ENCODE measurements at regions not wholly inside any gene's neighbourhood (a gene's known extent, or its start where the extent isn't known, plus 50 kb on each side); places are given as distances from the start of the nearest gene placed in this dataset.

- Histone ChIP-seq H3K9ac (ENCODE audit: low read length) (no peak overlapping the region), H3K9me2 (ENCODE audit: low read depth, low read length) (no peaks in the 10 kb centered on the region), H3K36me3 (ENCODE audit: insufficient read depth, low read length) (no peaks in the 10 kb centered on the region), H3K4me1 (ENCODE audit: insufficient read depth, low read length, severe bottlenecking) (no peaks in the 10 kb centered on the region), H3K4me3 (ENCODE audit: low read depth, low read length, poor library complexity, severe bottlenecking) (no peak overlapping the region), H3K4me2 (ENCODE audit: low read length) (no peak overlapping the region), H4K20me1 (ENCODE audit: insufficient read depth, low read length) (no peaks in the 10 kb centered on the region), H3F3A (ENCODE audit: insufficient read depth, low read length) (no peaks in the 10 kb centered on the region), H3K79me2 (ENCODE audit: insufficient read depth, low read length) (no peaks in the 10 kb centered on the region), H3K27me3 (ENCODE audit: insufficient read depth, low read length) (no peaks in the 10 kb centered on the region), H2AFZ (ENCODE audit: low read length) (no peak overlapping the region), H3K9me3 (ENCODE audit: low read length) (no peaks in the 10 kb centered on the region), H3K27ac (ENCODE audit: low read depth, low read length, poor library complexity, severe bottlenecking) (no peak overlapping the region)
- TF ChIP-seq CTCF (IDR thresholded peaks at IDR 0.05; ENCODE audit: low read length) (no peak), EZH2 (IDR thresholded peaks at IDR 0.05; ENCODE audit: borderline replicate concordance, low read length) (no peak)
These were observed 234.3 kb upstream of the CD96 start for GRCh38 chr3:111307676-111308075.

GRCh38 chr3:111311126-111311525 is 230.9 kb upstream of the CD96 start:
- Histone ChIP-seq H3K27me3 (ENCODE audit: insufficient read depth, low read length) (no peaks in the 10 kb centered on the region), H4K20me1 (ENCODE audit: insufficient read depth, low read length) (no peaks in the 10 kb centered on the region), H2AFZ (ENCODE audit: low read length) (no peak overlapping the region), H3K36me3 (ENCODE audit: insufficient read depth, low read length) (no peaks in the 10 kb centered on the region), H3K4me3 (ENCODE audit: low read depth, low read length, poor library complexity, severe bottlenecking) (no peak overlapping the region), H3K4me1 (ENCODE audit: insufficient read depth, low read length, severe bottlenecking) (no peaks in the 10 kb centered on the region), H3K9ac (ENCODE audit: low read length) (no peak overlapping the region), H3F3A (ENCODE audit: insufficient read depth, low read length) (no peaks in the 10 kb centered on the region), H3K79me2 (ENCODE audit: insufficient read depth, low read length) (no peaks in the 10 kb centered on the region), H3K27ac (ENCODE audit: low read depth, low read length, poor library complexity, severe bottlenecking) (no peak overlapping the region), H3K4me2 (ENCODE audit: low read length) (no peak overlapping the region), H3K9me3 (ENCODE audit: low read length) (no peaks in the 10 kb centered on the region), H3K9me2 (ENCODE audit: low read depth, low read length) (no peaks in the 10 kb centered on the region)
- no peak for TF ChIP-seq EZH2 (IDR thresholded peaks at IDR 0.05; ENCODE audit: borderline replicate concordance, low read length)

- Histone ChIP-seq H3K27ac (ENCODE audit: low read depth, low read length, poor library complexity, severe bottlenecking) (no peak overlapping the region), H3F3A (ENCODE audit: insufficient read depth, low read length) (no peaks in the 10 kb centered on the region), H3K36me3 (ENCODE audit: insufficient read depth, low read length) (no peaks in the 10 kb centered on the region), H2AFZ (ENCODE audit: low read length) (no peak overlapping the region), H3K79me2 (ENCODE audit: insufficient read depth, low read length) (no peaks in the 10 kb centered on the region), H3K9ac (ENCODE audit: low read length) (no peak overlapping the region), H3K9me3 (ENCODE audit: low read length) (no peaks in the 10 kb centered on the region), H3K27me3 (ENCODE audit: insufficient read depth, low read length) (no peaks in the 10 kb centered on the region), H3K9me2 (ENCODE audit: low read depth, low read length) (no peaks in the 10 kb centered on the region), H3K4me3 (ENCODE audit: low read depth, low read length, poor library complexity, severe bottlenecking) (no peak overlapping the region), H4K20me1 (ENCODE audit: insufficient read depth, low read length) (no peaks in the 10 kb centered on the region), H3K4me1 (ENCODE audit: insufficient read depth, low read length, severe bottlenecking) (no peaks in the 10 kb centered on the region), H3K4me2 (ENCODE audit: low read length) (no peak overlapping the region)
- TF ChIP-seq CTCF (IDR thresholded peaks at IDR 0.05; ENCODE audit: low read length) (no peak), EZH2 (IDR thresholded peaks at IDR 0.05; ENCODE audit: borderline replicate concordance, low read length) (no peak)
These were observed 230.2 kb upstream of the CD96 start for GRCh38 chr3:111311709-111312235.

- Histone ChIP-seq H3K36me3 (ENCODE audit: insufficient read depth, low read length) (no peaks in the 10 kb centered on the region), H2AFZ (ENCODE audit: low read length) (no peak overlapping the region), H3K79me2 (ENCODE audit: insufficient read depth, low read length) (no peaks in the 10 kb centered on the region), H3F3A (ENCODE audit: insufficient read depth, low read length) (no peaks in the 10 kb centered on the region), H3K4me1 (ENCODE audit: insufficient read depth, low read length, severe bottlenecking) (no peaks in the 10 kb centered on the region), H3K27me3 (ENCODE audit: insufficient read depth, low read length) (no peaks in the 10 kb centered on the region), H3K27ac (ENCODE audit: low read depth, low read length, poor library complexity, severe bottlenecking) (no peak overlapping the region), H3K9me3 (ENCODE audit: low read length) (no peaks in the 10 kb centered on the region), H3K4me2 (ENCODE audit: low read length) (no peak overlapping the region), H3K9ac (ENCODE audit: low read length) (no peak overlapping the region), H4K20me1 (ENCODE audit: insufficient read depth, low read length) (no peaks in the 10 kb centered on the region), H3K4me3 (ENCODE audit: low read depth, low read length, poor library complexity, severe bottlenecking) (no peak overlapping the region), H3K9me2 (ENCODE audit: low read depth, low read length) (no peaks in the 10 kb centered on the region)
- no peak for TF ChIP-seq EZH2 (IDR thresholded peaks at IDR 0.05; ENCODE audit: borderline replicate concordance, low read length)
- no peak for TF ChIP-seq CTCF (IDR thresholded peaks at IDR 0.05; ENCODE audit: low read length)
These were observed 227.7 kb upstream of the CD96 start for GRCh38 chr3:111314181-111314873.
